ENCODE measurements at regions not wholly inside any gene's neighbourhood (a gene's known extent, or its start where the extent isn't known, plus 50 kb on each side); places are given as distances from the start of the nearest gene placed in this dataset.

GRCh38 chr11:22479971-22480720 is 142.0 kb downstream of the SLC17A6 start:
- no peak for TF ChIP-seq GATA2 (IDR thresholded peaks at IDR 0.05; ENCODE audit: low read depth, low read length)
- TF ChIP-seq GATA3 (IDR thresholded peaks at IDR 0.05; ENCODE audit: low read depth, low read length) = no peak
